NCI-H2107 (cell line): ENCODE measurements at regions not wholly inside any gene's neighbourhood (a gene's known extent, or its start where the extent isn't known, plus 50 kb on each side); places are given as distances from the start of the nearest gene placed in this dataset.

Experiments used
- DNase-seq: peaks from one replicate; lab custom pipeline; 2025; lab: John Stamatoyannopoulos, UW

- DNase-seq, result no peak
These were observed 1441.2 kb downstream of the PCDH7 start for GRCh38 chr4:32161392-32161791.

DNA sequence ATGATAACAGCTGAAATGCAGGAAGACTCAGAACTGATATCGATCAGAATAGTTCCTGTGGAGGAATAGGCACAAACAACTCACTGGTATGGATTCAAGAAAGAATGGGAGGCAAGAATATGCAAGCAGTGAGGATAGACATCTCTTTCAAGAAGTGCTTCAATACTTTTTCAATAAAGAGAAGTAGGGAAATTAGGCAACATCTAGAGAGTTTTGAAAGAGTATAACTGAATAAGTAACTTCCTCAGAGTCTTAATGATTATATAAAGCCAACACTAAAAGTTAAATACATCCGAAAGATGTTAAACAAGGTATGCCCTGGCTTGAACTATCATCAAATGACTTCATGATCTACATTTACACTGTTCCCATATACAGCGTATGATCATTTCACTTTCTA is 1443.0 kb downstream of the PCDH7 start:
- DNase-seq, result no peak

GRCh38 chr4:32169841-32170240 is 1449.7 kb downstream of the PCDH7 start:
- DNase-seq, result no peak

DNA sequence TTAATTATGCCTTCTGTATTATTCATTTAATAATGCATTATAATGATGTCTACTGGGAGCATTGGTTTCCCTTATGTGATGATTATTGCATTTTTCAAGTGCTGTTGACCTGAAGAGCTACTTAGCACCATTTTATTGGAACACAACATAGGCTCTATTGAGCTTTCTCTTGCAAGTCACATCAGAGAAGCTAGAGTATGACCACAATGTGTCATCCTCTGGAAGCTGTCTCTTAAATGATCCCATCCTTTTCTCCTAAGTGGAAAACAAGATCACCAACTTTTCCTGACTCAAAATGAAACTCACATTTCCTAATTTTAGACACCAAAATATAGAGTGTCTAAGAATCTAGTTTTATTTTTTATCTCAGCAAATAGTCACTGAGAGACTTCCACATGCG is 1451.9 kb downstream of the PCDH7 start:
- DNase-seq, result no peak

DNA sequence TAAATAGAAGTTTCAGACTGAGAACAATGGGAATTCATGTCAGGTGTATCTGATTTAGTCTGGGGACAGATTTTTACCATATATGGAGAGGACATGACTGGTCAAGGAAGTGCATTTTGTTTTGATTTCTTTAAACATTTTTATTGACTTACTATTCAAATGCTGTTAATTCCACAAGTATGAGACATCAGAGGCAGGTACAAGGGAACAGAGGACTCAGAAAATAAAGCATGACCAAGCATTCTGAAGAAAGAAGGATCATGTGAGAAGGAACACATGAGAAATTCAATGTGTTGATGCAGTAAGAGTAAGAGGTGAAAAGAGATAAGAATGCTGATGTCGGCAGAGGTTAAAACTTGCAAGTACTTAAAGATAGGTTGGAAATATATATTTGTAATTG is 1452.6 kb downstream of the PCDH7 start:
- no peak for DNase-seq

- DNase-seq, result no peak
These were observed 1459.9 kb downstream of the PCDH7 start for GRCh38 chr4:32180086-32180485.

- DNase-seq, result no peak
These were observed 1464.0 kb downstream of the PCDH7 start for GRCh38 chr4:32184186-32184585.

- no peak for DNase-seq
These were observed 1469.0 kb downstream of the PCDH7 start for GRCh38 chr4:32189130-32189529.

DNA sequence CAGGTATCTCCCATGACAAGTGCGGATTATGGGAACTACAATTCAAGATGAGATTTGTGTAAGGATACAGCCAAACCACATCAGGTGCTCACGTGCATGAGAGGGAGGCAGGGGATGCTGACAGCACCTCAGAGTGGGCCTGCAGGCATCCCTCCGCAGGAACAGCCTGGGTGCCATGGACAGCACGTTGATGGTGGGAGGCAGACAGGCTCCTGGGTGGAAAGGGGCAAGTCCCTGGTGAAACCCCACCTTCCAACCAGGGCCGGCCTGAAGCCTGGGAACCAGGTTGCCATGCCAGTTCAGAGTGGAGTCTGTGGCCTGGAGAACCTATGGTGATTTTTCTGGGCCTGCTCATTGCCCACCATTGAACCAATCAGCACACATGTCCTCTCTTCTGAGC is 1469.6 kb downstream of the PCDH7 start:
- DNase-seq, result no peak

GRCh38 chr4:32191961-32192360 is 1471.8 kb downstream of the PCDH7 start:
- no peak for DNase-seq

DNA sequence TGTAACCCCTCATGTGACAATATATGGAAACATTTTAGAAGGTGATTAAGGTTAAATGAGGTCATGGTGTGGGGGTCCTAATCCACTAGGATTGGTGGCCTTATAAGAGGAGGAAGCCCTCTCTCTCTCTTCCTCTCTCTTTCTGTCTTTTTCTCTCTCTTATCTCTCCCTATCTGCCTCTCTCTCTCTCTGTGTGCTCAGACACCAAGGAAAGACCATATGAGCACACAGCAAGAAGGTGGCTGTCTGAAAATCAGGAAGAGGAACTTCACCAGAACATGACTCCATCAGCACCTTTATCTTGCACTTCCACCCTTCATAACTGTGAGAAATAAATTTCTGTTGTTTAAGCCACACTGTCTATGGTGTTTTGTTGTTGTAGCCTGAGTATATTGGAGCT is 1472.2 kb downstream of the PCDH7 start:
- DNase-seq, result no peak

DNA sequence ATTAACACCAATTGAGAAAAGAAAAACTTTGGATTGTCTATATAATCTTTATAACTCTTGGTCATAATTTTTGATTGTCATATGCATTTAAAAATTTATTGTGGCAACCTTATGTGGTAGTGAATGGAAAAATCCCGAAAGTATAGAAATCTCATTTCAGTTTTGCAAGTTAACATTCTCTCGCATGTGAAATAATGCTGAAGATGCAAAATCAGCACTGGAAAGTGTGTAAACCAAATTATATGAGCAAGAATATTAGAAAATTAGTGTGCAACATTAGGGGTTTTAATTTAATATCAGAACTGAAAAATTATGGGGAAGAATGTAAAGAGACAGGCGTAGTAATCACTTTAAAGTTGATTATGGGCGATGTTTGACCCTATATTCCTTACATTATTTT is 1472.8 kb downstream of the PCDH7 start:
- DNase-seq, result no peak

DNA sequence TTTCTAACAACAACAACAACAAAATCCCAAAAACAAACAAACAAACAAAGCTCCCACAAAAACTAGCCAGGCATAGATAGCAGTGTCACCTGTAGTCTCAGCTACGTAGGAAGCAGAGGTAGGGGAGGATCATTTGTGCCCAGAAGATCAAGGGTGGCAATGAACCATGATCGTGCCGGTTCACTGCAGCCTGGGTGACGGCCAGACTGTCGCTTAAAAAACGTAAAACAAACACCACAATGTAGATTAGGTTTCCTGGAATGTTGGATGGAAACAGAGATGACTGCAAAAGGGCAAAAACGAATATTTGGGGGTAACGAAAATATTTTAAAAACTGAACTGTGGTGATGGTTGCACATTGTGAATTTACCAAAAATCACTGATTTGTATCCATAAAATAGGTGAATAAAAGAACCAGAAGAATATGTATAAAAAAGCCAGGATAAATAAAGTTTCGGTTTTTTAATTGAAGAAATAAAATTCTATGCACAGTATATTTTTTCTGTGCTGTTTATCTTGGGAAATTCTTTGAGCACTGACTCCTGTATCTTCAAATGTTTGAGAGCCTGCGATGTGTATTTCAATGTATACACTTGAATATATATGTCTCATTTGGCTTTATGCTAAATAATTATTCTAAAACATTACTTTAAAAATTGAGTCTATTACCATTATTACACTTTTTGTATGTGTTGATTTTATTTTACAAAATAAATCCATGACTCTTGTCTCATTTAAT is 1477.0 kb downstream of the PCDH7 start:
- DNase-seq, result no peak

- DNase-seq, result no peak
These were observed 1479.5 kb downstream of the PCDH7 start for GRCh38 chr4:32199639-32200038.

DNA sequence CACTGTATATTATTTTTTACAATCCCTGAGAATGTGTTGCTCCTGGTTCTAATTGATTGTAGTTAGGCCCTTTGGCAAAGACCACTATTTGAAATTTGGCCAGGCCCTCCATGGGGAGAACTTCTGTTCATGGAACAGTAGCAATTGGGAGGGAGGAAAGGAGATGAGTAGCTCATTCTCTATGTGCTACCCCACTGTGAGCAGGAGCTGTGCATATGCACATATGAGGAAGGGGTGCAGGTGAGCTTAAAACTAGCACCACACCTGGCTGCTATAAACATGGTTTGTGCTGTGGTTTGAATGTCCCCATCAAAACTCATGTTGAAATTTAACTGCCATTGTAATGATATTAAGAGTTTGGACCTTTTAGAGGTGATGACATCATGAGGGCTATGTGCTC is 1483.2 kb downstream of the PCDH7 start:
- no peak for DNase-seq

DNA sequence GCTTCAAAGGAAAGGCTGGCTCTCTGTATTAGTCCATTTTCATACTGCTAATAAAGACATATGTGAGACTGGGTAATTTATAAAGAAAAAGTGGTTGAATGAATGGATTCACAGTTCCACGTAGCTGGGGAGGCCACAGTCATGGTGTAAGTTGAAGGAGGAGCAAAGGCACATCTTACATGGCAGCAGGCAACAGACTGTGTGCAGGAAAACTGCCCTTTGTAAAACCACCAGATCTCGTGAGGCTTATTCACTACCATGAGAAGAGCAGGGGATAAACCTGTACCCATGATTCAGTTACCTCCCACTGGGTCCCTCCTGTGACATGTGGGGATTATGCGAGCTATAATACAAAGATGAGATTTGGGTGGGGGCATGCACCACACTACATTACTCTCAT is 1486.6 kb downstream of the PCDH7 start:
- DNase-seq, result no peak

DNA sequence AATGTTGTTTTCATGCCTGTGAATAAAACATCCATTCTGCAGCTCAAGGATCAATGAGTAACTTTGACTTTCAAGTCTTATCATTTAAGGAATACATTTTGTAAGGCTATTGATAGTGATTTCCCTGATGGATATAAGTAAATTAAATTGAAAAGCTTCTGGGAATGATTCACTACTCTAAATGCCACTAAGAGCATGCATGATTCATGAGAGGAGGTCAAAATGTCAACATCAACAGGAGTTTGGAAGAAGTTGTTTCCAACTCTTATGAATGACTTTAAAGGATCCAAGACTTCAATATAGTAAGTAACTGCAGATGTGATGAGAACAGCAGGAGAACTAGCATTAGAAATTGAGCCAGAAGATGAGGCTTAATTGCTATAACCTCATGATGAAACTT is 1487.3 kb downstream of the PCDH7 start:
- no peak for DNase-seq

GRCh38 chr4:32215277-32215676 is 1495.1 kb downstream of the PCDH7 start:
- DNase-seq, result no peak

GRCh38 chr4:32216502-32216901 is 1496.3 kb downstream of the PCDH7 start:
- no peak for DNase-seq

DNA sequence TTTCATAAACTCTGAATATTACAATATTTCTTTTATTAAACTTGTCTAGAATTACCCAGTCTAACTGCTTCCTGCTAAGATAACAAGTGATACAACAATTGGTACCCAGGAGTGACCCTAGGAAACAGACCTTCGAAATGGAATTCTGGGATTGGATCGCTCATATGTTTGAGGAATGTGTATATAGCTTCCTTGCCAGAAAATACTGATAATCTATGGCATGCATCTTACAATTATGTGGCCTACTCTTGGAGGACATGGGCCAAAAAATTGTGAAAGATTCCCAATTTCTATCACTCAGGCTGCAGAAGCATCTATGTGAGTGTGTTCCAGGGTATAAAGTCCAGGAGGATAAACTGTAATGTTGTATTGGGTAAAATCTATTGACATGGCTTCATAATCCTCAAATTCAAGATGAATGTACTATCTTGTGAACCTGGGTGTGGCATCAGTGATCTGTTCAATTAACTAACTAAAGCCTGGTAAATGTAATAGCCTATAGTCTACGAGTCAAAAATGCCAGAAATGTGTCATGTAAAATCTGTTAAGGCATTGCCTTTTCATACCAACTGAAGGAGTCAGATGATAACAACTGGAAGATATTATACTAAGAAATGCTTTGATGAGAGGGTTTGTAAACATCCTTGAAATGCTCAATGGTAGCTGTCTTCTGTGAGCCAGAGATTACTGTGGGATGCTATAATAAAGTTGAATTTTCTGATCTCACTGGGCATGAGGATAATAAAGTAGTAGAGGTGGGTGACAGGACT is 1499.3 kb downstream of the PCDH7 start:
- DNase-seq, result no peak

DNA sequence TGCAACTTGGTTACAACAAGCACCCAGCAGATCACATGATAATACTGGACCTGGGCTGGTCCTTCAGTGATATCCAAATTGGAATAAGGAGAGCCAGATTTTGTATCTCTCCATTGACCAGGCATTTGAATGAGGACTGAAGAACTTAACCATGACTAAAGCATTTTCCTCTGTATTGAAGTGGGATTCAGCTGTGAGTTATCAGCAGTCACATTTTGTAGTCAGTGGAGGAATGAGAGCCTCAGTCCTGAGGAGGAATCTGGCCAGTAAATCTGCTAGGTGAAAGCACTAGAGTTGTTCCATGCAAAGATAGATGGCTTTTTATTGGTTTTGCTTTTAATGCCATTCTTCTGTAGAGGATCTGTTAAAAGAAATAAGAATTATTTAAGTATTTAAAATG is 1506.0 kb downstream of the PCDH7 start:
- no peak for DNase-seq

DNA sequence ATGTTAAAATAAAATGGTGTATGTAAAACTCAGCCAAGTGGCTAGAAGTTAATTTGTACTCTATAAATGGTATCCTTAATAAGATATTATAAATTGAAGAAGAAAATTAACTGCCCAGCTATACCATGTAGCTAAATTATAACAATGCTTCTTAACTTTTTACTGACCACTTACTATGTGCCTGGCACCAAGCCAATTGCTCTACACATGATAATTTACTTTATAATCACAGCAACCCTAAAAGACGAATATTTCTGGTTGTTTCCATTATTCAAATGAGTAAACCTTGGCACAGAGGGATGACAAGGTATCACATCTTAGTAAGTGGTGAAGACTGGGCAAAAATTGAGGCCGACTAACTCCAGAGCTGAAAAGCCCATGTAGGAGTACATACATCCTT is 1506.6 kb downstream of the PCDH7 start:
- no peak for DNase-seq

DNA sequence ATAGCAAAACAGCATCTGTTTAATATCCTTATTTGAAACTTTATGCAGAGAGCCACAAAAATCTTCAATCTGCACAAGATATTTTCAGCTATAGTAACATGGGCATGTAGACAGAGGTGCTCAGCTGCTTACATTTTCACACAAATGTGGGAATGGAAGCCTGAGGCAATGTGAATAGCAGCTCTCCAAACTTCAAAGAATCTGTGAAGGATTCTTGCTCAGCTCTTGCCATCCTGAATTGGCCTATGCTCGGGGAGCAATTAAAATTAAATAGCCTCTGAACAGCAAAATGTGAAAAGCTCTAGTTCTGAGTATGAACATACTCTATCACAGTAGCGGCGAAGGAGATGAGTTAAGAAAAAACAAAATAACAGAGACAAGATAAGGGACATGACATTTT is 1523.8 kb downstream of the PCDH7 start:
- DNase-seq, result no peak

- no peak for DNase-seq
These were observed 1528.9 kb downstream of the PCDH7 start for GRCh38 chr4:32249040-32249439.
